Midbrain (tissue), 1 donor: ENCODE measurements at regions not wholly inside any gene's neighbourhood (a gene's known extent, or its start where the extent isn't known, plus 50 kb on each side); places are given as distances from the start of the nearest gene placed in this dataset.

Experiments used
- DNase-seq: peaks from one replicate; lab custom pipeline; 2025; lab: John Stamatoyannopoulos, UW

GRCh38 chr10:131631619-131632018, 269.2 kb upstream of the PPP2R2D start:
- DNase-seq: no peak

GRCh38 chr10:131635564-131636015, 265.2 kb upstream of the PPP2R2D start:
- DNase-seq: no peak

- DNase-seq: no peak
Observed at GRCh38 chr10:131636116-131636515, 264.7 kb upstream of the PPP2R2D start.

GRCh38 chr10:131636841-131637724, 263.7 kb upstream of the PPP2R2D start:
- DNase-seq: no peak

- DNase-seq: no peak
Observed at GRCh38 chr10:131638049-131638879, 262.5 kb upstream of the PPP2R2D start.

- DNase-seq: no peak
Observed at GRCh38 chr10:131638880-131639278, 261.9 kb upstream of the PPP2R2D start.

GRCh38 chr10:131640045-131640644, 260.7 kb upstream of the PPP2R2D start:
- DNase-seq: no peak

GRCh38 chr10:131641231-131641630, 259.6 kb upstream of the PPP2R2D start:
- DNase-seq: no peak

GRCh38 chr10:131641898-131642297, 258.9 kb upstream of the PPP2R2D start:
- DNase-seq: no peak

GRCh38 chr10:131642966-131643365, 257.8 kb upstream of the PPP2R2D start:
- no peak for DNase-seq

GRCh38 chr10:131644289-131644688, 256.5 kb upstream of the PPP2R2D start:
- no peak for DNase-seq

GRCh38 chr10:131644864-131645658, 255.7 kb upstream of the PPP2R2D start:
- no peak for DNase-seq

- DNase-seq: no peak
Observed at GRCh38 chr10:131645756-131646155, 255.1 kb upstream of the PPP2R2D start.

- no peak for DNase-seq
Observed at GRCh38 chr10:131646551-131647525, 254.0 kb upstream of the PPP2R2D start.

- DNase-seq: no peak
Observed at GRCh38 chr10:131647789-131648188, 253.0 kb upstream of the PPP2R2D start.

- no peak for DNase-seq
Observed at GRCh38 chr10:131648386-131649020, 252.3 kb upstream of the PPP2R2D start.

- DNase-seq: no peak
Observed at GRCh38 chr10:131649617-131650016, 251.2 kb upstream of the PPP2R2D start.

GRCh38 chr10:131650169-131650705, 250.6 kb upstream of the PPP2R2D start:
- no peak for DNase-seq
